Keratinocyte (primary cell): ENCODE measurements at regions not wholly inside any gene's neighbourhood (a gene's known extent, or its start where the extent isn't known, plus 50 kb on each side); places are given as distances from the start of the nearest gene placed in this dataset.

Experiments used
- DNase-seq: peaks from one replicate; pipeline ENCODE4 v3.0.0-alpha.2; 2011; ENCODE audit warnings: low read depth, missing footprints, low spot score
- FAIRE-seq: peaks from 2 replicates; lab custom pipeline; 2011; peaks lifted over from hg19 to GRCh38; lab: Jason Lieb, UNC
- H2AFZ ChIP-seq: 2 replicates; pipeline ENCODE4 v1.6.0; 2012; ENCODE audit warnings: low read length, control low read depth, inconsistent platforms; ENCODE audit not compliant: control insufficient read depth
- H3K27ac ChIP-seq: 2 replicates; pipeline ENCODE4 v1.5.1; 2011; ENCODE audit warnings: low read length; ENCODE audit not compliant: control insufficient read depth, insufficient read depth
- H3K27me3 ChIP-seq: 3 replicates; pipeline ENCODE4 v1.6.0; 2011; ENCODE audit warnings: low read length; ENCODE audit not compliant: control insufficient read depth, insufficient read depth; ENCODE audit errors: extremely low read depth
- H3K36me3 ChIP-seq, 2 experiments: 2 replicates in 1 of 2; 3 replicates in 1 of 2; pipeline ENCODE4 v1.5.1; 2011; ENCODE audit warnings: low read length in 2 of 2, mild to moderate bottlenecking in 1 of 2; ENCODE audit not compliant: control insufficient read depth in 2 of 2, insufficient read depth in 2 of 2; ENCODE audit errors: extremely low read depth in 1 of 2
- H3K4me1 ChIP-seq: 3 replicates; pipeline ENCODE4 v1.5.1; 2011; ENCODE audit warnings: low read length; ENCODE audit not compliant: control insufficient read depth, insufficient read depth; ENCODE audit errors: extremely low read depth
- H3K4me2 ChIP-seq: 3 replicates; pipeline ENCODE4 v1.6.0; 2011; ENCODE audit warnings: low read depth, low read length; ENCODE audit not compliant: control insufficient read depth, insufficient read depth; ENCODE audit errors: extremely low read depth
- H3K4me3 ChIP-seq, 3 experiments: fragments of 200-600 bp in 1 of 3; sonication (generic) in 1 of 3; 2 replicates in 2 of 3; 3 replicates in 1 of 3; pipeline ENCODE4 v1.5.1; 2011 to 2016; ENCODE audit warnings: low read length in 3 of 3, mild to moderate bottlenecking in 3 of 3, control low read depth in 2 of 3, inconsistent platforms in 1 of 3, low read depth in 1 of 3, mixed read lengths in 1 of 3, mixed run types in 1 of 3, moderate library complexity in 1 of 3; ENCODE audit not compliant: control insufficient read depth in 2 of 3, insufficient read depth in 2 of 3; ENCODE audit errors: extremely low read depth in 1 of 3
- H3K79me2 ChIP-seq: 2 replicates; pipeline ENCODE4 v1.6.0; 2012; ENCODE audit warnings: low read length; ENCODE audit not compliant: control insufficient read depth, insufficient read depth
- H3K9ac ChIP-seq: 3 replicates; pipeline ENCODE4 v1.6.0; 2011; ENCODE audit warnings: low read length; ENCODE audit not compliant: control insufficient read depth, insufficient read depth; ENCODE audit errors: extremely low read depth
- H3K9me1 ChIP-seq: 3 replicates; pipeline ENCODE4 v1.6.0; 2011; ENCODE audit warnings: low read length; ENCODE audit not compliant: control insufficient read depth, insufficient read depth; ENCODE audit errors: extremely low read depth
- H3K9me3 ChIP-seq: 2 replicates; pipeline ENCODE4 v1.5.1; 2012; ENCODE audit warnings: low read depth, low read length; ENCODE audit not compliant: control insufficient read depth
- H4K20me1 ChIP-seq: 3 replicates; pipeline ENCODE4 v1.6.0; 2011; ENCODE audit warnings: low read length; ENCODE audit not compliant: control insufficient read depth, insufficient read depth; ENCODE audit errors: extremely low read depth
- EZH2 ChIP-seq: IDR thresholded peaks from one replicate; pipeline ENCODE4 v1.6.1; 2012; ENCODE audit warnings: inconsistent platforms, mild to moderate bottlenecking, low read length, moderate library complexity
- dilution Hi-C: fragments of 300-500 bp; cut with MboI; formaldehyde crosslinking; loops from one replicate; pipeline ENCODE4 v1.7.0; 2020; ENCODE audit warnings: low sequenced_read_pairs; ENCODE audit not compliant: extremely low pct_ligation_motif_present
- small RNA-seq, 3 experiments: library from RNA; depleted of rRNA; stranded (forward); fragments of <200 nt; gene quantifications; one replicate each; pipeline ENCODE3, GENCODE V24; 2012; ENCODE audit warnings: low read depth in 3 of 3, low replicate concordance in 1 of 3; ENCODE audit not compliant: insufficient read length in 3 of 3
- TF ChIP-seq, protein P1 (sequence below), 3 experiments: IDR thresholded peaks in 1 of 3; conservative IDR thresholded peaks in 1 of 3; optimal IDR thresholded peaks in 1 of 3; 2 replicates in 2 of 3; 3 replicates in 1 of 3; pipeline versions ENCODE3 to v1.5.1; 2011; ENCODE audit warnings: low read length in 3 of 3, mild to moderate bottlenecking in 3 of 3, moderate library complexity in 2 of 3, control low read depth in 1 of 3, inconsistent platforms in 1 of 3; ENCODE audit not compliant: insufficient read depth in 2 of 3; ENCODE audit errors: extremely low read depth in 1 of 3

GRCh38 chr11:70954471-70954870 lies 297.9 kb downstream of the SHANK2 start:
- no peaks in the 10 kb centered on the region for H3K36me3 ChIP-seq
- dilution Hi-C loops, result no loop called here
- TF ChIP-seq, protein P1, sequence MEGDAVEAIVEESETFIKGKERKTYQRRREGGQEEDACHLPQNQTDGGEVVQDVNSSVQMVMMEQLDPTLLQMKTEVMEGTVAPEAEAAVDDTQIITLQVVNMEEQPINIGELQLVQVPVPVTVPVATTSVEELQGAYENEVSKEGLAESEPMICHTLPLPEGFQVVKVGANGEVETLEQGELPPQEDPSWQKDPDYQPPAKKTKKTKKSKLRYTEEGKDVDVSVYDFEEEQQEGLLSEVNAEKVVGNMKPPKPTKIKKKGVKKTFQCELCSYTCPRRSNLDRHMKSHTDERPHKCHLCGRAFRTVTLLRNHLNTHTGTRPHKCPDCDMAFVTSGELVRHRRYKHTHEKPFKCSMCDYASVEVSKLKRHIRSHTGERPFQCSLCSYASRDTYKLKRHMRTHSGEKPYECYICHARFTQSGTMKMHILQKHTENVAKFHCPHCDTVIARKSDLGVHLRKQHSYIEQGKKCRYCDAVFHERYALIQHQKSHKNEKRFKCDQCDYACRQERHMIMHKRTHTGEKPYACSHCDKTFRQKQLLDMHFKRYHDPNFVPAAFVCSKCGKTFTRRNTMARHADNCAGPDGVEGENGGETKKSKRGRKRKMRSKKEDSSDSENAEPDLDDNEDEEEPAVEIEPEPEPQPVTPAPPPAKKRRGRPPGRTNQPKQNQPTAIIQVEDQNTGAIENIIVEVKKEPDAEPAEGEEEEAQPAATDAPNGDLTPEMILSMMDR (optimal IDR thresholded peaks at IDR 0.05 in 1 of 3, IDR thresholded peaks at IDR 0.05 in 1 of 3, conservative IDR thresholded peaks at IDR 0.05 in 1 of 3; ENCODE audit: extremely low read depth in 1 of 3, insufficient read depth in 2 of 3, low read length in 3 of 3), result no peak
- TF ChIP-seq EZH2, result no peak

More at GRCh38 chr11:70954471-70954870, 297.9 kb downstream of the SHANK2 start:
- Histone ChIP-seq H3K4me1 (no peaks in the 10 kb centered on the region), H4K20me1 (no peaks in the 10 kb centered on the region), H3K4me2 (no peak overlapping the region), H3K9me3 (no peaks in the 10 kb centered on the region), H3K4me3 (no peak overlapping the region), H2AFZ (no peak overlapping the region), H3K9me1 (no peaks in the 10 kb centered on the region), H3K27ac (no peak overlapping the region), H3K9ac (no peak overlapping the region), H3K27me3 (no peaks in the 10 kb centered on the region), H3K79me2 (no peaks in the 10 kb centered on the region)
- no peak for FAIRE-seq
- DNase-seq, result no peak

Small RNAs in the stretch of these regions (small RNA-seq; reads per million reads assigned to genes)
- gene MIR3664, result 0.07 to 1.0 (median 0.50) reads per million in 3 experiments
- 0 reads per million in 3 experiments for gene RF00019
